ENCODE measurements at regions not wholly inside any gene's neighbourhood (a gene's known extent, or its start where the extent isn't known, plus 50 kb on each side); places are given as distances from the start of the nearest gene placed in this dataset.
"Not testable (repeated sequence)": the region's sequence is repeated elsewhere in the genome, so short reads cannot be mapped to it uniquely, and the experiment has no call there.

DNA sequence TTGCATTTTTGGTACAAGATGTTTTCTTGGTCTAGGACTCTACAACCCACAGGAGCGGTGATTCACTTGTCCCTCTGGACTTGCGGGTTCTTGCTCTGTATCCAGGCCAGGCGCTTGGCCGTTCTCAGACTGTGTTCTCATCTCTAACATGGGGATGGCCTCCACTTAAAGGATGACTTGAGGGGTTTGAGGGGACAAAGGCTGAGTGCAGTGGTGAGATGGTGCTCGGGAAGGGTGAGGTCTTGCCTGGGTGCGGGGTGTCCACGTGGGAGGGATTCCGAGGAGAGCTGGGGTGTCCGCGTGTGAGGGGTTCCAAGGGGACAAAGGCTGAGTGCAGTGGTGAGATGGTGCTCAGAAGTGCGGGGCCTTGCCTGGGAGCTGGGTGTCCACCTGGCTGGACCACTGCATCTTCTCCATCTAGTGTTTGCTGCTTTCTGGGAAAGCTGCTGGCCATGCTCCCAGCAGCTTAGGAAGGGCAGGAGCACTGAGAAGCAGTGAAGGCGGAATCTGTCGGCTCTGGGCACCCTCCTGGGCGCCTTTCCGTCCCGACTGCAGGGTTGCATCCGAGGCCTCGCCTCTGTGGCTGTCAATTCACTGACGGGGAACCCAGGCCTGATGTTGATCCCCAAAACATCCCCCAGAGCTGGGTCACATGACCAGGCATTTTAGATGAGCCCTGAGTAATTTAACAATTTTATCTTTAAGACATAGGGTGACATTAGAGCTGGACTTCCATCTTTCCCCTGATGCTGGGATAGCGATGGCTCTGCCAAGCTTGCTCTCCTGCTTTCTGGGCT lies 280.5 kb upstream of the IRX4 start:
- DNase-seq = no peak

DNA sequence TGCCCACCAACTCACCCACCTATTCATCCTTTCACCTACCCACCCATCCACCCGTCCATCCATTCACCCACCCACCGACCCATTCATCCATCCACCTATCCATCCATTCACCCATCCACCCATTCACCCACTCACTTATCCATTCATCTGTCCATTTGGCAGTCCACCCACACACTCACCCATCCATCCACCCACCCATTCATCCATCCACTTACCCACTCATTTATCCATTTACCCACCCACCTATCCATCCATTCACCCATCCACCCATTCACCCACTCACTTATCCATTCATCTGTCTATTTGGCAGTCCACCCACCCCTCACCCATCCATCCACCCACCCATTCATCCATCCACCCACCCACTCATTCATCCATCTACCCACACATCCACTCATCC lies 278.1 kb upstream of the IRX4 start:
- DNase-seq = no peak

DNA sequence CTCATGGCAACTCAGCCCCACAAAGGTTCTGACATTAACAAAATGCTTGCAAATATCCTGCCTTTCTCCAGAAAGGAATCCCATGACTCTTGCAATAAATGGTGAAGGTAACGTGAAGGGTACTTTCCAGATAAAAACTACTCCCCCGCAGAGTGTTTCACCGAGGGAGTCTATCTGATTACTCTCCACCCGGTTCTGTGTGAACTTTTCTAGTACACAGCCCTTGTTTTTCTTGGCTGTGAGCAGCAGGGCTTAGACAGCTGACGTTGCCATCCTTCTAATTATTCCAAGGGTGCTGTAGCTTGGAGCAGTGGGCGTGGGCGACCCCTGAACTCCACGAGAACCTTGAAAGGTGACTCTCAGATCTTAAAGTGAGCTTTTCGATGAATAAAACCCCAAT lies 276.0 kb upstream of the IRX4 start:
- no peak for DNase-seq

DNA sequence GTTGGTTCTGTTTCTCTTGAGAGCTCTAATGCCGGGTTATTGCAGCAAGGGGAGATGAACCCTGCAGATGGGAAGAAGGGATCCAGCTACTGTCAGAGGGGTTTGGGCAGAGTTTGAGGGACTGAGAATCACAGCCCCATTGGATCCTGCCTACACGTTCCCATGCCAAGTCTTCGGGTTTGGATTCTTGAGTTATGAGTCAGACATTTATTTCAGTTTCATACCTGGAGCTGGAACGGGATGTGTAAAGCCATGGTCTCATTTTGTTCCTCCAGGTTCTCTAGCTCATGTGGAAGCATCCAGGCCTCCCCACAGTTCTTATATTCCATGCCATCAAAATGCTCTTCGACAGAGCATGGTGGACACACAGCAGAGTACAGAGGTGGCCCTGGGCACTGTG lies 275.4 kb upstream of the IRX4 start:
- DNase-seq = no peak

- no peak for DNase-seq
Observed at GRCh38 chr5:2157372-2157771, 274.6 kb upstream of the IRX4 start.

- no peak for DNase-seq
Observed at GRCh38 chr5:2156358-2157059, 273.8 kb upstream of the IRX4 start.

DNA sequence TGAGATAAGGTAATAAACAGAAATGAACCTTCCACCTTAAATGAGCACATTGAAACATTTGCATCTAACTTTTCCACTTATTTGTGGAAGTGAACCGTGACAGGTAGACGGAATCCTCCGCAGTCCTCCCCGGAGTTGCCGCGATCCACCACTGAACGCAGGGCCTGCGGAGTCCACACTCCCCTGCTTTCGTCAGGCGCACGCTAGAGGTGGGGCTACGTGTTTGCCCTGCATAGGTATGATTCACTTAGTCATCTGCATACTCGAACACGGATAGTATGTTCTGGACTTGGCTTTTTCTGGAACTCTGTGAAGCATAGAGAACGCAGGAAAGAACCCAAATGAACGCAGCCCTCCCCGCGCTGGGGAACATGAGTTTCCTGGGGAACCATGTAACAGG lies 272.8 kb upstream of the IRX4 start:
- no peak for DNase-seq

- no peak for DNase-seq
Observed at GRCh38 chr5:2153802-2154201, 271.1 kb upstream of the IRX4 start.

DNA sequence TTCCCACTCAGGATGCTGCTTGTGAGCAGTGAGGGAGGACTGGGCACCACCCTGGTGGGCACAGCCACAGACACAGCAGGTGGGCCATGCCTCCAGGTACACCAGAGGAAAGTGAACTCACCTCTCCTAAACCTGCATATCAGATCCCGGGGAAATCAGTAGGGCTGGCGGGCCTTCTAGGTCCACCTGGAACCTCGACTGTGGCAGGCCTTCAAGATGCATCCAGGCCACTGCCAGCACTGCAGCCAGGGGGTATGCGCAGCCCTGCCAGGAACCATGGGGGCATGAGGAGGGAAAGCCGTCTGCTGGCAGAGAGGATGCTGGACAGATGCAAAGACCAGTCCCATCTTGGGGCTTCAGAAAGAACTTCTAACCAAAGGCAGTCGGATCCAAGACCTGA lies 270.6 kb upstream of the IRX4 start:
- no peak for DNase-seq

- not testable (repeated sequence) for DNase-seq
Observed at GRCh38 chr5:2151301-2151888, 268.7 kb upstream of the IRX4 start.

DNA sequence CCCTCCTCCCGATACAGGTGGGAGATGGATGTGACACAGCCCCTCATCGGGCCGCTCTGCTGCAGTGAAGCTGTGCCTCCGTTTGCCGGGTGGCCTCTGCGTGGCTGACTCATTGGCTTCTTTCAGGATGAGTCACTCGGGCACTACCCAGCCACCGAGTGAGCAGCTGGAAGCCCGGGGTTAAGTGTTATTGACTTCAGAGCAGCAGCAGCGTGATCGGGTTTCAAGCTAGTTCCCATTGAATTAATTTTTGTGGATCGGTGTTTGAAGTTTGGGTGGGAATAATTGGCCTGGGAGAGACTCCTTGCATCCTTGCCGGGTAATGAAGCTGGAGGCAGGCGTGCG lies 266.4 kb upstream of the IRX4 start:
- DNase-seq = no peak

- DNase-seq = no peak
Observed at GRCh38 chr5:2148312-2149194, 265.8 kb upstream of the IRX4 start.

GRCh38 chr5:2147504-2148311 lies 265.0 kb upstream of the IRX4 start:
- no peak for DNase-seq

- no peak for DNase-seq
Observed at GRCh38 chr5:2143646-2144353, 261.1 kb upstream of the IRX4 start.

- no peak for DNase-seq
Observed at GRCh38 chr5:2143088-2143487, 260.4 kb upstream of the IRX4 start.

DNA sequence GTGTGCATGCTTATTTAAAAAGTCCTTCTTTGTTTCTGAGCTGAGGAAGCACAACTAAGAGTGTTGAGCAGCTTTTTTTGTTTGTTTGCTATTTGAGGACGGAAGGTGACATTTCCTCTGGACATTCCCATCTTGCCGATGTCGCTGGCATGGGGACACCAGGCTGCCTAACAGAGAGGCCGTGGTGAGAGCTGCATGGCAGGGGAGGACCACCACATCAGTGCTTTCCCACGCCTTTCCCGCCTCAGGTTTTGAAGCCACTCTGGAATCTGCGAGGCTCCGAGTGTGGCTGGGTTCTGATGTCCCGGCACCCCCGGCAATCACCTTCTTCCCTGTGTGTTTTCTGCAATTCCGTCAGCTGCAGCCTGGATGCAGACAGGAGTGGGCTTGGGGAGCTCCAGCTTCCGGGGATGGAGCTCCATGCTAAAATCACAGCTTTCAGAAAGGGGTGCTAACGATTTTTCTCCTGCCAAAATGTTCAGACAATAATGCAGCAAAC lies 259.8 kb upstream of the IRX4 start:
- DNase-seq = no peak

GRCh38 chr5:2141254-2142000 lies 258.7 kb upstream of the IRX4 start:
- no peak for DNase-seq

GRCh38 chr5:2140501-2141175 lies 257.9 kb upstream of the IRX4 start:
- DNase-seq = no peak

- DNase-seq = no peak
Observed at GRCh38 chr5:2139478-2139877, 256.8 kb upstream of the IRX4 start.

DNA sequence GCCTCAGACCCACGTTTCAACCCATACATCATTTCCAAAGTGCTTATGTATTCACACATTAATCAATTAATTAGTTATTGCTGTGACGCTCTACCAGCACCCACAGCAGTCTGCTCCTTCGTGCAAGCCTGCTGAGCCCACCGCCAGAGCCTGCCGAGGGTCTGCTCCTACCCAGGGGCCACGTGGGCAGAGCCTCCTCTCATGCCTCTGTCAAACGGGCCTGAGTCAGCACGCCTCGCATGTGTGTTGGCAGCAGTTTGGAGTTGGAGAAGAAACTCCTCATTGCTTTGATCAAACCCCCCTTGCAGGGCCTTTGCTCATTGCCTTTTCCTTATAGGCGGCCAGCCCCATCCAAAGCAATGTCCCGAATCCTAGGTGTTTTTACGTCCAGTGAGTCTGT lies 256.2 kb upstream of the IRX4 start:
- no peak for DNase-seq
